ENCODE measurements at regions not wholly inside any gene's neighbourhood (a gene's known extent, or its start where the extent isn't known, plus 50 kb on each side); places are given as distances from the start of the nearest gene placed in this dataset.

DNA sequence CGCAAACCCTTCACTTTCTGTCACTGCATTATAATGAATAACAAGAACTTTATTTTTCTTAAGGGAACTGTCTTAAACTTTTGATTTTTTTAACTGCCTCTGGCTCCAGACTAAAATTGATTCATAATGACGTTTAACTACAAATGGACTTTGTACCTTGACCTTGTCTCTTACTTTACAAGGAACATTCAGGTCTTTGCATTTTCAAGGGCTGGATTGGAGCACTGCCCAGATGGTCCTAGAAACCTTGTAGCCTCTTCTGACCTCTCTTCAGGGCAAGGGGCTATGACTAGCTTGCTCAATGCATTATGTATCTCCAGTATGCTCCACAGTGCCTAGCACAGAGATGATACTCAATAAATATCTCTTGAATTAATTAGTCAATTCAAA lies 612.6 kb upstream of the CLINT1 start:
- DNase-seq (ENCODE audit: low spot score) = no peak
- POLR2A ChIA-PET = no interaction called here
- TF ChIP-seq HMG20B (CRISPR knock-in tag; conservative IDR thresholded peaks at IDR 0.05) (no peak), ZC3H13 (CRISPR knock-in tag; IDR thresholded peaks at IDR 0.05) (no peak)

GRCh38 chr5:158470764-158471534 lies 612.0 kb upstream of the CLINT1 start:
- H3K4me1 ChIP-seq (ENCODE audit: insufficient read depth, low read length) = peaks cover 10% of the 10 kb centered on the region
- no peak overlapping the region for H3K9ac ChIP-seq (ENCODE audit: insufficient read depth, low read depth, low read length)
- CTCF ChIA-PET (ENCODE audit: low intra/inter-chr PET ratio, low total read pairs) = no interaction called here
- H3K27me3 ChIP-seq (ENCODE audit: control insufficient read depth in 1 of 2, insufficient read depth in 2 of 2, low read length in 2 of 2) = no peaks in the 10 kb centered on the region
- H3K4me2 ChIP-seq (ENCODE audit: low read depth, low read length) = no peak overlapping the region
- no peak overlapping the region for H3K4me3 ChIP-seq (replicated peaks in 1 of 3; ENCODE audit: insufficient read depth in 1 of 3, low read depth in 2 of 3, low read length in 3 of 3)
- no peak overlapping the region for H2AFZ ChIP-seq (ENCODE audit: low read length)
- WGBS (ENCODE audit: low lambda C conversion rate) = 39% methylated on average over 5 of the region's 5 CpGs
- POLR2A ChIA-PET = no interaction called here
- 0 out of 2 replicates have a peak, but pooled peaks cover 3% of the 10 kb centered on the region for H3K9me3 ChIP-seq (ENCODE audit: low read length)
- FAIRE-seq (no peak), DNase-seq (ENCODE audit: low spot score) (no peak), ATAC-seq (no peak)
- TF ChIP-seq ZKSCAN8 (CRISPR knock-in tag; IDR thresholded peaks at IDR 0.05; ENCODE audit: borderline replicate concordance) = no peak
- no peak for TF ChIP-seq GMEB2 (CRISPR knock-in tag; IDR thresholded peaks at IDR 0.05; ENCODE audit: low read depth)
- no peaks in the 10 kb centered on the region for H4K20me1 ChIP-seq (ENCODE audit: insufficient read depth, low read length)
- in situ Hi-C loops (cut with HindIII; ENCODE audit: extremely low pct_ligation_motif_present, low pct_unique_long_range_greater_than_20kb) (no loop called here), intact Hi-C loops (cut with micrococcal nuclease; ENCODE audit: unreplicated experiment) (no loop called here)
- no peak overlapping the region for H3K27ac ChIP-seq (ENCODE audit: extremely low read length, insufficient read depth, low read length)
- no TSS peak for BruUV-seq (replicated peaks)
- no peaks in the 10 kb centered on the region for H3K79me2 ChIP-seq (ENCODE audit: insufficient read depth, low read length)
- no peaks in the 10 kb centered on the region for H3K36me3 ChIP-seq (replicated peaks in 1 of 2; ENCODE audit: control insufficient read depth in 1 of 2, insufficient read depth in 2 of 2, low read length in 2 of 2)

More for the DNA sequence above, 612.6 kb upstream of the CLINT1 start:
- FAIRE-seq = no peak
- Histone ChIP-seq H3K9me3 (ENCODE audit: low read length) (0 out of 2 replicates have a peak, but pooled peaks cover 3% of the 10 kb centered on the region), H3K27me3 (ENCODE audit: control insufficient read depth in 1 of 2, insufficient read depth in 2 of 2, low read length in 2 of 2) (no peaks in the 10 kb centered on the region), H3K36me3 (replicated peaks in 1 of 2; ENCODE audit: control insufficient read depth in 1 of 2, insufficient read depth in 2 of 2, low read length in 2 of 2) (no peaks in the 10 kb centered on the region), H4K20me1 (ENCODE audit: insufficient read depth, low read length) (no peaks in the 10 kb centered on the region), H3K79me2 (ENCODE audit: insufficient read depth, low read length) (no peaks in the 10 kb centered on the region), H2AFZ (ENCODE audit: low read length) (no peak overlapping the region), H3K4me3 (replicated peaks in 1 of 3; ENCODE audit: insufficient read depth in 1 of 3, low read depth in 2 of 3, low read length in 3 of 3) (no peak overlapping the region), H3K4me1 (ENCODE audit: insufficient read depth, low read length) (peaks cover 10% of the 10 kb centered on the region), H3K9ac (ENCODE audit: insufficient read depth, low read depth, low read length) (no peak overlapping the region), H3K4me2 (ENCODE audit: low read depth, low read length) (no peak overlapping the region), H3K27ac (ENCODE audit: extremely low read length, insufficient read depth, low read length) (no peak overlapping the region)
- intact Hi-C loops (cut with micrococcal nuclease; ENCODE audit: unreplicated experiment) = no loop called here
- no peak for ATAC-seq
- WGBS (ENCODE audit: low lambda C conversion rate) = 17% methylated on average over 2 of the region's 2 CpGs
- in situ Hi-C loops (cut with HindIII; ENCODE audit: extremely low pct_ligation_motif_present, low pct_unique_long_range_greater_than_20kb) = no loop called here
- CTCF ChIA-PET (ENCODE audit: low intra/inter-chr PET ratio, low total read pairs) = no interaction called here
- BruUV-seq (replicated peaks) = no TSS peak
